ENCODE measurements at regions not wholly inside any gene's neighbourhood (a gene's known extent, or its start where the extent isn't known, plus 50 kb on each side); places are given as distances from the start of the nearest gene placed in this dataset.

DNA sequence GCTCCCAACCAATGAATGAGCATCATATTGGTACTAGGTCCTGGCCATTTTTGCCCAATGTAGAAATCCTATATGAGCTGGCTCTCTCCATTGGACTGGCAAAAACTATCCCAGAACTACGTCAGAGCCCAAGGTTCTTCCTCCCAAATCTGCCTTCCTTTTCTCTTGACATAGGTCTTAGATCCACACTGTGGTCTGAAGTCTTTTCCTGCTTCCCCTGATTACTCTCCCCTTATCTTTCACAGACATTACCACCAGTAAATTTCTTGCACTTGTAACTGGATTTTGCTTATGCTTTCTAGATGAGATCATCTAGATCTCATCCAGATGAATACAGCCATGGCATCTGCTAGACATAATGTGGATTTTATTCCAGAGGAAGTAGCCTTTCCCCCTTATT, 141.2 kb upstream of the GADL1 start:
- Histone ChIP-seq H4K20me1 (ENCODE audit: control insufficient read depth, insufficient read depth, insufficient read length) (no peaks in the 10 kb centered on the region), H3K9ac (ENCODE audit: extremely low read depth, insufficient read length, low read length) (no peak overlapping the region), H3K4me2 (ENCODE audit: insufficient read depth, insufficient read length, low read length) (no peak overlapping the region), H2BK20ac (ENCODE audit: low read depth, low read length, poor library complexity, severe bottlenecking) (no peak overlapping the region), H4K5ac (ENCODE audit: insufficient read length, low read depth, low read length) (no peak overlapping the region), H3K79me2 (ENCODE audit: insufficient read depth, low read length) (no peaks in the 10 kb centered on the region), H3T11ph (ENCODE audit: low read length) (no peak overlapping the region), H4K91ac (ENCODE audit: insufficient read length, low read depth, low read length) (no peak overlapping the region), H3K9me3 (ENCODE audit: control insufficient read depth, low read depth, low read length) (no peaks in the 10 kb centered on the region), H3K14ac (ENCODE audit: insufficient read depth, low read length) (no peak overlapping the region), H3K56ac (ENCODE audit: insufficient read length, low read depth, low read length) (no peak overlapping the region), H2AK5ac (ENCODE audit: insufficient read length, low read length) (no peak overlapping the region), H2BK5ac (ENCODE audit: insufficient read length, low read length) (no peak overlapping the region), H2BK12ac (ENCODE audit: insufficient read length, low read depth, low read length) (no peak overlapping the region), H2BK120ac (ENCODE audit: low read depth, low read length, poor library complexity, severe bottlenecking) (no peak overlapping the region), H4K8ac (replicated peaks; ENCODE audit: insufficient read length, low read depth, low read length) (no peak overlapping the region), H3K23ac (ENCODE audit: insufficient read length, low read depth, low read length) (no peak overlapping the region), H3K79me1 (ENCODE audit: insufficient read depth, low read depth, low read length, poor library complexity, severe bottlenecking) (no peaks in the 10 kb centered on the region), H2AFZ (ENCODE audit: low read length) (no peak overlapping the region), H3K23me2 (ENCODE audit: insufficient read length, low read depth, low read length, poor library complexity, severe bottlenecking) (no peaks in the 10 kb centered on the region), H3K4me1 (ENCODE audit: insufficient read depth, low read length) (no peaks in the 10 kb centered on the region), H2BK15ac (ENCODE audit: low read depth, low read length) (no peak overlapping the region), H3K4ac (ENCODE audit: low read depth, low read length) (no peak overlapping the region), H3K18ac (ENCODE audit: insufficient read length, low read depth, low read length) (no peak overlapping the region), H3K27me3 (ENCODE audit: insufficient read depth, low read length) (no peaks in the 10 kb centered on the region), H3K27ac (ENCODE audit: insufficient read length, low read depth, low read length) (no peak overlapping the region)
- Mint-ChIP-seq H3K4me1 (peaks cover 0 to 2% of the 10 kb centered on the region in 2 experiments; a peak in 2 of 4 replicates), H3K36me3 (ENCODE audit: insufficient read depth in 1 of 3, low read depth in 3 of 3) (no peaks in the 10 kb centered on the region; a peak in 1 of 7 replicates), H3K27ac (no peak overlapping the region), H3K9me3 (no peaks in the 10 kb centered on the region), H3K27me3 (ENCODE audit: low read depth) (no peaks in the 10 kb centered on the region), H3K4me3 (no peak overlapping the region)
- no peak for TF ChIP-seq CTCF (conservative IDR thresholded peaks at IDR 0.05)
- whole genome bisulfite sequencing (ENCODE audit: extremely low coverage, insufficient read length, low lambda C conversion rate), result no CpG with 5 or more reads among the region's 1 CpG
- DNase-seq, result no peak
